ENCODE measurements at regions not wholly inside any gene's neighbourhood (a gene's known extent, or its start where the extent isn't known, plus 50 kb on each side); places are given as distances from the start of the nearest gene placed in this dataset.

DNA sequence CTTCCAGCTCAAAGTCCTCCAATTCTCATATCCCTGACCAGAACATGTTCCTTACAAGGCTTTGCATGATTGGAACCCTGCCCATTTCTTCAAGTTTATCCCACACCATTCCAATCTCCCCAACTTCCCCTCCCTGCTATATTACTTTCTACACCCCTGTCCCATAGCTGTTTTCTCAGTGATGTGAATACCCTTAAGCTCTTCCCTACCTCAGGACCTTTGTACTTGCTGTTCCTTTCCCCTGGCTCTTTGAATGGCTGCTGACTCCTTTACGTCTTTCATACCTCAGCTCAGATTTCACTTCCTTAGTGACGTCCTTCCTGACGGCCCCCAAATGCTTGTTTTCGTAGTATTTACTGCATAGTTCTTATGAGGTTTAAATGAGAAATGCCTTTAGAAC is 166.2 kb upstream of the ZNF462 start:
- TF ChIP-seq SUZ12 (IDR thresholded peaks at IDR 0.05; ENCODE audit: extremely low read depth, insufficient read depth, insufficient read length) = no peak
- TF ChIP-seq YY1 (IDR thresholded peaks at IDR 0.05; ENCODE audit: insufficient read depth, insufficient read length) = no peak
